NCI-H446 treated with DMSO at 0.1 percent for 48 hours (cell line): ENCODE measurements at regions not wholly inside any gene's neighbourhood (a gene's known extent, or its start where the extent isn't known, plus 50 kb on each side); places are given as distances from the start of the nearest gene placed in this dataset.

Source experiments
- DNase-seq: peaks from one replicate; lab custom pipeline; 2025; lab: John Stamatoyannopoulos, UW

DNA sequence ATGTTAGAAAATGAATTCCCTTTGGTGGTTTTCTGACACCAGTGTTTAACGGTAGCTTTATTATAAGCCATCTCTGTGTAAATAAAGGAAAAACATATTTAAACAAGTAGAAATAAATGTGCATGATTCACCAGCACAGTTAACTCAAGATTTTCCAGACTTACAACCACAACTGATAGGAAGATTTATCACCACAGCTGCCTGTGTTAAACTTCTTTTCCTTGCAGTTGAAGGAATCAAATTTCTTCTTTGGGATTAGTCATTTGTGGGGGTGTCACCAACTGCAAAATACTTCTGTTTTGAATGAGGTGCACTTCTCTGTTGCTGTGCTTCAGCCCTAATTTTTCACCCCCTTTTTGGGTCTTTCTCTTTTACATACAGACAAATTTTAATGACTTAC lies 128.1 kb upstream of the STK26 start:
- no peak for DNase-seq

DNA sequence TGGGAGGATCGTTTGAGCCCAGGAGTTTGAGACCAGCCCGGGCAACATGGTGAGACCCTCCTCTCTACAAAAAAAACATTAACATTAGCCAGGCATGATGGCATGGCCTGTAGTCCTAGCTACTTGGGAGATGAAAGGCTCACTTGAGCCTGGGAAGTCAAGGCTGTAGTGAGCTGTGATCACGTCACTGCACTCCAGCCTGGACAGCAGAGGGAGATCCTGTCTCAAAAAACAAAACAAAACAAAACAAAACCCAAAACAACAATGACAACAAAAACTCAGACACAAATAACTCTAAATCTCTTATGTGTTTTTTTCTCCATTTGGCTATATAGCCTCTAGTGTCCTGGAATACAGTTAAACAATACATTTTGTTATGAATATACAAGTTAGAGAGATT lies 127.3 kb upstream of the STK26 start:
- no peak for DNase-seq

DNA sequence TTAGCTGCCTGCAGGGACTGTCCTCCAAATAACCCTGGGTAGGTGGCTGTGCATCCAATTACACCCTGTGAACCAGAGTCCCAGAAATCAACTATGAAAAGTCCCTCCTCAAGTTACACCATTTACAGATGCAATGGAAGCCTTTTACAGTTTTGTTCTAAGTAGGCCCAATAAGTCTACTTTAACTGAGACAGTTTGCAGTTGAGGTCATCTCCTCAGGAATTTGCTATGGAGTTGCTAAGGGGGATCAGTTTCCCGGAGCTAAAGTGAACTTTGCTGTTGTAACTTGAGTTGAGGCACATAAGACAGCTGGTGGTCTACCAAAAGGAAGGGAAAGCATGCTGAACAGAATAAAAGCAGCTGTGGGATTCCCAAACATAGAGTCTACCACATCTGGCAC lies 121.6 kb upstream of the STK26 start:
- no peak for DNase-seq

DNA sequence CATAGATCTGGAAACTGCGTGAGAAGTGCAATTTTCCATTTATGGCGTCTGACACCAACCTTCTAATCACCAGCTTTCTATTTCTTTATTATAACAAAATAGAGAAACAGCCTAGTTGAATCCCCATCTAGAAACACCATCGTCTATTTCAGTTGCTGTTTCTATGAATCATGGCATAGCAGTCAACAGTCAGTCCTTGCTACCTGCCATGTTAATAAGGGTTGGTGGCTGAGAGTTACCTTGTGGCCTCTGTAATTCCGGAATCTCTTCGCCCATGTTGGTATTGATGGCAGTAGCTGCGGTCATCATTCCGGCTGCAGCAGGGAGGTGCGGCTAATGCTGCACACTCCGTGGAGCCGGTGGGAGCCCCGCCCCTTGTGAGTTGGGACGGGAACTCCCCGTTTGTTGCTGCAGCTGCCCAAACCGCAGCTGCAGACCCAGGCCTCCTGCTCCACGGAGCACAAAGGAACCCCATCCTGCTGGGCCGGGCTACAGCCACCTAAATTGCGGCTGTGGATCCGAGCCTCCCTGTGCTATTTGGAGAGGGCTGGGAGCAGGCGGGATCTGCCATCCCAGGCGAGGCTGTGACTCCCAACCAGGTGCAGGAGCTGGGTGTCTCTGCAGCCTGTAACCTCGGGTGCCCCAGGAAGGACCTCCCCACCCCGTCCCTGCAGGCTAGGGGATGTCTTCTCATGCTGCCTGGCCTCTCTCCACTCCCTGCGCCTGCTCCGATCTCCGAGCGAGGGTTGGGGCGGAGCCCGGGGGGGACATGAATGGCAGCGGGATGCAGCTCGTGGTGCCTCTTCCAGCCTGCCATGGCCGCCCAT lies 115.4 kb upstream of the STK26 start:
- DNase-seq = no peak

DNA sequence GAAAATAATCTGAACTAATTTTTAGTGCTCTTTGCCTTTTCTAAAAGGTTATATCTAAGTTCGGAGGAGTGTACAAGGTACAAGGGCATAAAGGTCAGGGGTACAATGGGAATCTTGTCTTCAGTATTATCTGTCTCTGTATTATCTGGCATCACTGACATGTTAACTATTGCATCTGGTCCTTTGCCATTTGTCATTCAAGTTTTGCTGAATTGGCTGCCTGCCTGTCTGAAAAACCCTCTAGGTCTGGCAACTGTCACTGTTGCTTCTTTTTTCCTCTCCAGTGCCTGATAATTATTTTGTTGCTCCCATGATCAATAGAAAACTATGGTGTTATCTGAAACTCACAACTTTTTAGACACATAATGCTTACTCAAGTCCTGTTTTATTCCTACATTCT lies 112.5 kb upstream of the STK26 start:
- no peak for DNase-seq

DNA sequence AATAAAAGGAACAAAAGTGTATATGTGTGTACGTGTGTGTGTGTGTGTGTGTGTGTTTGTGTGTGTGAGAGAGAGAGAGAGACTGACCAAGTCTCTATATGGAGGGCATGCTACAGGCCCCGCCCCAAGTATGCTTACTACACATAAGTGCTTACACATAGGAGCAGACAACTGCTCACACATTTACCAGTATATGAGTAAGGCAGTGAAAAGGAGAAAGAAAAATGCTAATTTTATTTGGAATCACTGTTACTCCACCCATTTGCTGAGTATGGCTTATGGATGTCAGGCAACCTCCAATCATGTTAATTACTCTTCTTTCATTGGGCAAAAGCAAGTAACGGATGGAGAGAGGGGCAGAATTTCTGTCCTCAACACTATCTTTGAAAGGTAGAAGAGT lies 107.6 kb upstream of the STK26 start:
- DNase-seq = no peak

DNA sequence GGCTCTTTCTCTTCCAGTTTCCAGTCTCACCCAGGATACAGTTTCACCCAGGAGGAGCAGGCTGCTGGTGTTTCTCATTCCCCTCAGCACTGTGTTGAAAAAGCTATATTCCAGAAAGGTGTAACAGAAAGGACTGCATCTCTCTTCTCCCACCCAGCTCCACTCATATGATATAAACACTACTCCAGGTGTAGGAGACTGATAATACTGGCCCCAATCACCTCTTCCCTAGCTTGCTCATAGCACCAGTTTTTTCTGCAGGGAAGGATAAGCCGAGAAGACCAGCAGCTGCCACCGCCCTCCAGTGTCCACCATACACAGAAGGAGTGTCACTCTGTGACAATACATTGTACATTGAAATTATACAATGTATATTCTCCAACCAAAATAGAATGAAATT lies 105.5 kb upstream of the STK26 start:
- no peak for DNase-seq

DNA sequence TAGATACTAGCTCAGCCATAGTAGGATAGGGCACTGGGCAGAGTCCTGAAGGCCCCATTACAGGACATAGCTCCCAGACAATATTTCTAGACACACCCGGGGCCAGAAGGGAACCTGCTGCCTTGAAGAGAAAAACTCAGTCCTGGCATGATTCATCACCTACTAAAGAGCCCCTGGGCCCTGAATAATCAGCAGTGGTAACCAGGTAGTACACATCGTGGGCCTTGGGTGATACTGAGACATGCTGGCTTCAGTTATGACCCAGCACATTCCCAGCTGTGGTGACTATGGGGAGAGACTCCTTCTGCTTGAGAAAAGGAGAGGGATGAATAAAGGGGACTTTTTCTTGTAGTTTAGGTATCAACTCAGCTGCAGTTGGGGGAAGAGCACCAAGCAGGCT lies 104.3 kb upstream of the STK26 start:
- DNase-seq = no peak

DNA sequence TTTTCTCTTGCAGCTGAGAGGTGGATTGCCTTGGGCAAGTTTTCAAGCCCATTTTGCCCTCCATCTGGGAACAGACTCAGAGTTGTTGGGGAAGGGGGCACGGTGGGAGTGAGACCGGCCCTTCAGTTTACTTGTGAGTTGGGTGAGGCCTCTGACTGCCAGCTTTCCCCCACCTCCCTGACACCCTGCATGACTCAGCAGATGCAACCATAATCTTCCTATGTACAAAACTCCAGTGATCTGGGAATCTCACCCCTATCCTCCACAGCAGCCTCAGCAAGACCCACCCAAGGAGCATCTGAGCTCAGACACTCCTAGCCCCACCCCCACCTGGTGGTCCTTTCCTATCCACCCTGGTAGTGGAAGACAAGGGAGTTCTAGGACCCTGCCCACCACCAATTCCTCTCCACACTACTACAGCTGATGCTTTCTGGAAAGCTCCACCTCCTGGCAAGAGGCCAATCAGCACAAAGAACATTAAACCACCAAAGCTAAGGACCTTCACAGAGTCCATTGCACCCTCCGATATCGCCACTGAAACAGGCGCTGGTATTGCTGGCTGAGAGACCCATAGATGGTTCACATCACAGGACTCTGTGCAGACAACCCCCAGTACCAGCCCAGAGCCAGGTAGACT lies 99.4 kb upstream of the STK26 start:
- DNase-seq = no peak

DNA sequence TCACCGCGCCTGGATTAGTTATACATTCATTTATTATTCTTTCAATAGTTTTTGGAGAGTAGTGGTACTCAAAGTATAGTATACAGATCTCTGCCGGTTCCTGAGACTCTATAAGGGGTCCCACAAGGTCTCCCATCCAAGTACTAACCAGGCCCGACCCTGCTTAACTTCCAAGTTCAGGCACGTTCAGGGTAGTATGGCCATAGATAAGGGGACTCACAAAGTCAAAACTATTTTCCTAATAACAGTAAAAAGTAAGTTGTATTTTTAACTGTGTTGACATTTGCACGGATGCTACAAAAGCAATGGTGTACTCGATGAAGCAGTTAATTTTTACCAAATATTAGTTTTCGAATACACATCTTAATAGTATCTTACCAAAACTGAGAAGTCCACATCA lies 84.4 kb upstream of the STK26 start:
- no peak for DNase-seq

DNA sequence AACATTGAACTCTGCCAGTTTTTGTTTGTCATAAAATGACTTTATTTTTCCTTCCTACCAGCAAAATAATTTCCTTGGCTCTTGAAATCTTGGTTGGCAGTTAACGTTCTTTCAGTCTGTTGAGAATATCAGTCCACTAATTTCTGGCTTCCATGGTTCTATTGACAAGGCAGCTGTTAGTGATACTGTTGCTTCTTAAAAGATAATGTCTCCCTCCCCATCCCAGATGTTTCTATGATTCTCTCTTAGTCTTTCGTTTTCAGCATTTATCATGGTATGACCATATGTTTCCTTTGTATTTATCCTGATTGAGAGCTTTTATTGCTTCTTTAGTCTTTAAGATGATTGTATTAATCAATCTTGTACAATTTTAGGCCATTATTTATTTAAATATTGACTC lies 81.1 kb upstream of the STK26 start:
- no peak for DNase-seq

DNA sequence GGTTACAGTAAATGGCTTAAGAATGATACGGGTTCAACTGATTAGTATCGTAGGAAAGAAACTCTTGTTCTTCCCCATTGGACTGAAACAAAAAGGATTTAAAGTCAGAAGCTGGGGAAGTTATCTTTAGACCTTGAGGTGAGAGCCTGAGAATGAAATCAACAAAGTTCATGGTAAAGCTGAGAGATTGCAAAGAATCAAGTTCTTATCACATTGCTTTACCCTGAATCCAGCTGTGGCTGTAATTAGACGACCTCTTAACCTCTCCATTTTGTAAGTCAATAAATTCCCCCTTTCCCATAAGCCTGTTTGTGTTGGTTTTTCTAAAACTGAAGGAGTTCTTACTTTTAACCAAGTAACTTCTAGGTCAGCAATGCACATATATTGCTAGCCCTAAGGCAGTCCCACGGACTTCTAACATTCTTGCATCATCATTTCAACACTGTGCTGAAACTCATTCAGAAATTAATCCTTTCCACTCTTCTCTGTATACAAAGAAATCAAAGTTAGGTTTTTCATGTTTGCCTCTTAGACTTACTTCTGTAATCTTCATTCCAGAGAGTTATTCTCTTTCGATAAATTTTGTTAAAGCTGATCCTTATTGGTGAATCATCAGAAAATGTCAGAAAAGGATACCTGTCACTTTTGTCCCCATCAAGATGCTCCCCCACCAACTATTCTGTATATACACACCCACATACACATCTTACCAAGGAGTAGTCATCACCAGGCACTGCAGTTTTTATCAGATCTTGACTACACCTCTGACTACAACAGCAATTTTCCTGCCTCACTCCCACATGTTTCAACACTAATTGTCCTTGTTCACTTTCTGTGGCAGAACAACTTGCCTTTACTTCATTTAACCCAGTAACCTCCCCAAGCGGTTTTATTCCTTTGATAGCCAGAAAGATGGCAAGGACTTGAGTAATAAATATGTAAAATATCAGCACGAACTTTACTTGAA lies 77.9 kb upstream of the STK26 start:
- DNase-seq = no peak

DNA sequence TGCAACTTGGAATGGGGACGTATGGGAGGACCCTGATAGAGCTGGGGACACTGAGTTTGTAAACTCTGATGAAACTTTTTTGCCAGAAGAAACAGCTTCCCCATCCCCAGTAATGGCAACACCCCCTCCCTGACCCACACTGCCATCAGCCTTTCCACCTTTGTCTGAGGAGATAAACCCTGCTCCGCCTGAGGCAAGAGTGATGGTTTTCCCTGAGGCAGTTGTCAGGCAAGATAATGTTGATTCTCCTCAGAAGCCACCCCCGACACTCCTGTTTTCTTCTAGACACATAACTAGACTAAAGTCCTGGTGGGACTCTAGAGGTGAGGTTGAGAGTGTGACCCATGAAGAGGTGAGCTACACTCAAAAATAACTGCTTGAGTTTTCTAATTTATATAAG lies 71.9 kb upstream of the STK26 start:
- DNase-seq = no peak

DNA sequence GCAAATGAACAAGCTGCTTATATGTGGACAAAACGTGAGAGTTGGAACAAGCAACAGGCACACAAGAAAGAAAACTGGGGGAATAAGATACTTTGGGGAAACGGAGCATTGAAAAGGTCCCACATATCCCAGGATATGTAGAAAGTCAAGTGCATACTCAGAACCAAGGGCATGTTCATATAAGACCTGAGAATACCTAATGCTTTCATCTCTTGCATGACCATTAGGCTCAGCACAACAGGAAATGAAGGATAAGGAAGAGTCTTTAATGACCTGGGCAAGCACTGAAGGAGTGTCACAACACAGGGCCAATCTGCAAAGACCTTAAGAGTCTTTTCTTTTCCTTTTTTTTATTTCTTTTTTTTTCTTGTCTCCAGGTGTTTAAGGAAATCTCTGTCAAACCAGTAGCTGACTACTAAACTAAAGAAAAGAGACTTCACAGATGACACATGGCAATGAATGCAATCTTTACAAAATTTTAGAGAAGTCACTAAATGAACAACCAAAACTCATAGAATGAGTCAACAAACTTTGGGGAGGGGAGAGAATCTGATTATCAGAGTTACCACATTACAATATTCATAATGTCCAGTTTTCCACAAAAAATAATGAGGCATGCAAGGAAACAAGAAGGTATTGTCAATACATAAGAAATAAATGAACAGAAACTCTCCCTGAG lies 67.9 kb upstream of the STK26 start:
- DNase-seq = no peak

DNA sequence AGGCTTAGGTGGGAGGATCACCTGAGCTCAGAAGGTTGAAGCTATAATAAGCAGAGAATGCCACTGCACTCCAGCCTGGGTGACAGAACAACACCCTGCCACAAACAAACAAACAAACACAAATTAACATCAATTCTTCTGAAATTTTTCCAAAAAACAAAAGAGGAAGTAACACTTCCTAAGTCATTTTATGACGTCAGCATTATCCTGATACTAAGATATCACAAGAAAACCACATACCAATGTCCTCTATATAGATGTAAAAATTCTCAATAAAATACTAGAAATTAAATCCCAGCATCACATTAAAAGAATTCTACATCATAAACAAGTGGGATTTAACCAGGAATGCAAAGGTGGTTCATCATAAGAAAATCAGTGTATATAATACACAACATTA lies 64.4 kb upstream of the STK26 start:
- DNase-seq = no peak

DNA sequence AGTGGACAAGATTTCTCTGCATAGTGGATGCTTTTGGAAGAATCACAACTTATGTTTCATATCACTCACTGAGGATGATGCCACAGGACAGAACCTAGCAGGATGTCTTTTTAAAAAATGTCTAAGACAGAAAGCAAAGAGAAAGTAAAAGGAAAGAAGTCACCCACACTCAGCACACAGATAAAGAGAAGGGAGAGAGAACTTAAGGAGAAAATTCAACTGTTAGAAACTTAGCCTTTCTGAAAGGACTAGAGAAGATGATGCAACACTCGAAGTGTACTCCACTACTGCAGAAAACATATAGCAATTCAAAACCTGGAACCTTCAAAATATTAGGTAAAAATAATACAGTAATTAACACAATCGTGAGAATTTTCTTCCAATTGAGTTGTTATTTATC lies 52.8 kb upstream of the STK26 start:
- no peak for DNase-seq
